ENCODE measurements at regions not wholly inside any gene's neighbourhood (a gene's known extent, or its start where the extent isn't known, plus 50 kb on each side); places are given as distances from the start of the nearest gene placed in this dataset.

DNA sequence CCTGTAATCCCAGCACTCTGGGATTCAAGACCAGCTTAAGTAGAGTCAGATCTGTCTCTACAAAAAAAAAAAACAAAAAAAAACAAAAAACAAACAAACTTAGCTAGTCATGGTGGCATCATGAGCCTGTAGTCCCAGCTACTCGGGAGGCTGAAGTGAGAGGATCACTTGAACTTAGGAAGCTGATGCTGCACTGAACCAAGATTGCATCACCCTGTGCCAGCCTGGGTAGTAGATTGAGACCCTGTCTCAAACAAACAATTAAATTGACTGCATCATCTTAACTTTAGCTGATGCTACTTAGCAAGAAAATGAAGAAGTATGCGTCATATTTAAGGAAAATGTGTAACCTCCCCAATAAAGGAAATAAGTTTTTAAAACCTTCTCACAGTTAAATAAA lies 136.6 kb upstream of the ATXN7L3B start:
- no peak for TF ChIP-seq POLR2AphosphoS5 (IDR thresholded peaks at IDR 0.05)
- TF ChIP-seq, protein P1, sequence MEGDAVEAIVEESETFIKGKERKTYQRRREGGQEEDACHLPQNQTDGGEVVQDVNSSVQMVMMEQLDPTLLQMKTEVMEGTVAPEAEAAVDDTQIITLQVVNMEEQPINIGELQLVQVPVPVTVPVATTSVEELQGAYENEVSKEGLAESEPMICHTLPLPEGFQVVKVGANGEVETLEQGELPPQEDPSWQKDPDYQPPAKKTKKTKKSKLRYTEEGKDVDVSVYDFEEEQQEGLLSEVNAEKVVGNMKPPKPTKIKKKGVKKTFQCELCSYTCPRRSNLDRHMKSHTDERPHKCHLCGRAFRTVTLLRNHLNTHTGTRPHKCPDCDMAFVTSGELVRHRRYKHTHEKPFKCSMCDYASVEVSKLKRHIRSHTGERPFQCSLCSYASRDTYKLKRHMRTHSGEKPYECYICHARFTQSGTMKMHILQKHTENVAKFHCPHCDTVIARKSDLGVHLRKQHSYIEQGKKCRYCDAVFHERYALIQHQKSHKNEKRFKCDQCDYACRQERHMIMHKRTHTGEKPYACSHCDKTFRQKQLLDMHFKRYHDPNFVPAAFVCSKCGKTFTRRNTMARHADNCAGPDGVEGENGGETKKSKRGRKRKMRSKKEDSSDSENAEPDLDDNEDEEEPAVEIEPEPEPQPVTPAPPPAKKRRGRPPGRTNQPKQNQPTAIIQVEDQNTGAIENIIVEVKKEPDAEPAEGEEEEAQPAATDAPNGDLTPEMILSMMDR (IDR thresholded peaks at IDR 0.05) = no peak
- TF ChIP-seq POLR2A (IDR thresholded peaks at IDR 0.05) = no peak
- TF ChIP-seq EP300 (IDR thresholded peaks at IDR 0.05) = no peak

Measured in suprapubic skin (tissue), 4 donors.